ENCODE measurements at regions not wholly inside any gene's neighbourhood (a gene's known extent, or its start where the extent isn't known, plus 50 kb on each side); places are given as distances from the start of the nearest gene placed in this dataset.
A peak's percentile ranks its signal among the peaks of the same experiment; 100 is the strongest.

DNA sequence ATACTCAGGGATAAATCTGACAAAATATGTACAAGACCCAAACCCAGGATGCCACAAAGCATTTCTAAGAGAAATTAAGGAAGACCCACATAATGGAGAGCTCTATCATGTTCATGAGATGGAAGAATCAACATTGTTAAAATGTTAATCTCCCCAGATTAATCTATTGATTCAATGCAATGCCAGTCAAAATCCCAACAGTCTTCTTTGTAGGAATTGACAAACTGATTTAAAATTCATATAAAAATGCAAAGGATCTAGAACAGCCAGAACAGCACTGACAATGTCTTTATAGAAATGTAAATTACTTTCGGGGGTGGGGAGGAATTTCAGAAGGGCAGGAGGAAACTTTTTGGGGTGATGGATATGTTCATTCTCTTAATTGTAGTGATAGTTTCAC is 281.6 kb upstream of the SEMA6A start:
- ChIA-PET CTCF (no interaction called here), POLR2A (no interaction called here)
- TF ChIP-seq L3MBTL2 (conservative IDR thresholded peaks at IDR 0.05): no peak
- DNase-seq (ENCODE audit: extremely low spot score): no peak

DNA sequence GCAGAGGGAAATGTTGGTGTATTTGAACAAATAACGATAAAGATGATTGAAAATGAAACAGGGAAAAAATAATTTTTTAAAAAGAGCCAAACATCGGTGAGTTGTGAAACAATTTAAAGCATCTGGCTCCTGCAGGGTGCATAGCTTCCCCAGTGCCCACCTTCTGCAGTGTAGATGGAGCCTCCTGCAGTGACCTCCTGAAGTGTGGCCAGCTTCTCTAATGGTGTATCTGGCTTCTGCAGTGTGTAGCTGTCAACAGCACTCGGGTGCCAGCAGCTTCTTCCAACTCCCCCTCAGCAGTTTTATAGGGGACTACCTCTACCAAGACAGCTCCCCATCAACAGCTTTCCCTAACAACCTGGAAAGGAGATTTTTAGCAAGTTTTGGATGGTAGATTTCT is 279.4 kb upstream of the SEMA6A start:
- TF ChIP-seq CTBP1 (IDR thresholded peaks at IDR 0.05; ENCODE audit: borderline replicate concordance) (no peak), TARDBP (IDR thresholded peaks at IDR 0.05) (no peak), NFRKB (IDR thresholded peaks at IDR 0.05) (no peak), LEF1 (IDR thresholded peaks at IDR 0.05; ENCODE audit: borderline replicate concordance) (no peak), HDGF (IDR thresholded peaks at IDR 0.05; ENCODE audit: borderline replicate concordance) (no peak), ELF4 (IDR thresholded peaks at IDR 0.05) (no peak), ZNF384 (IDR thresholded peaks at IDR 0.05) (no peak)
- POLR2A ChIA-PET: no interaction called here
- CTCF ChIA-PET: interaction anchor here (0.6 to 0.8 kb wide), 4 partner anchors 99 to 391 kb away, joined by 3 to 6 read pairs (median 4); no protein-coding TSS in a partner anchor
- DNase-seq (ENCODE audit: extremely low spot score): no peak

DNA sequence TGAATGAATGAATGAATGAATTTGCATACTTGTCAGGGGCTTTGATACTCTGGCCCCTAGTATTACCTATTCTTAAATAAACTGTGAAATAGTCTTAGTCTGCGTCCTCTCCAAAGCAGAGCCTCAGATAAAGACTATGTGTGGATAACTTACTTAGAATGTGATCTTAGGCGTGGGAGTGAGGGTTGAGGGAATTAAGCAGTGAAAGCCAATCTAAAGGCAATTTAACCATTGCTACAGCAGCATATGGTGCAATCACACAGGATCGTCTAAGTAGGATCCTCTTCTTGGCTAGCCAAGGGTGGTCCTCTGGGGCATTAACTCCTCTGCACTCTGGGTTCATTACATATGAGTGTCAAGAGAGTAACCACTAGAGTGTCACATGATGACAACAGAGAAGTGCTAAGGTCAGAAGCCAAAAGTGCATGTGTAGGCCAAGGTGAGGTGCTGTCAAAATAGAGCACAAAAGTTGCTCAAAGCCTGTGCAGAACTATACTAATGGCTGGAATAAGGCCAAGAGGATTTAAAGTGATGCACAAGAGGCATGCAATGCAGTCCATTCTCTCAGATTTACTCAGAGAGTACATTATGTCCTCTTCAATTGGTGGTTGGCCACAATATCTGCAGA is 274.4 kb upstream of the SEMA6A start:
- TF ChIP-seq ELF4 (IDR thresholded peaks at IDR 0.05) (no peak), SP1 (IDR thresholded peaks at IDR 0.05) (no peak), CTBP1 (IDR thresholded peaks at IDR 0.05; ENCODE audit: borderline replicate concordance) (no peak), TARDBP (IDR thresholded peaks at IDR 0.05) (no peak), LEF1 (IDR thresholded peaks at IDR 0.05; ENCODE audit: borderline replicate concordance) (no peak), L3MBTL2 (conservative IDR thresholded peaks at IDR 0.05) (no peak), NFRKB (IDR thresholded peaks at IDR 0.05) (no peak), SUZ12 (IDR thresholded peaks at IDR 0.05) (no peak), HDGF (IDR thresholded peaks at IDR 0.05; ENCODE audit: borderline replicate concordance) (no peak), FOXK2 (IDR thresholded peaks at IDR 0.05) (no peak), FOXM1 (IDR thresholded peaks at IDR 0.05; ENCODE audit: borderline replicate concordance) (no peak), ARNT (IDR thresholded peaks at IDR 0.05) (no peak), PKNOX1 (IDR thresholded peaks at IDR 0.05) (no peak), BHLHE40 (IDR thresholded peaks at IDR 0.05; ENCODE audit: borderline replicate concordance) (no peak), ZNF384 (IDR thresholded peaks at IDR 0.05) (no peak), FOXA1 (IDR thresholded peaks at IDR 0.05) (no peak)
- no peak for DNase-seq (ENCODE audit: extremely low spot score)
- ChIA-PET CTCF (no interaction called here), POLR2A (no interaction called here)

GRCh38 chr5:116847960-116848359 is 273.3 kb upstream of the SEMA6A start:
- CTCF ChIA-PET: no interaction called here
- TF ChIP-seq FOXM1 (IDR thresholded peaks at IDR 0.05; ENCODE audit: borderline replicate concordance) (no peak), SUZ12 (IDR thresholded peaks at IDR 0.05) (no peak), NFRKB (IDR thresholded peaks at IDR 0.05) (no peak), LEF1 (IDR thresholded peaks at IDR 0.05; ENCODE audit: borderline replicate concordance) (no peak), BHLHE40 (IDR thresholded peaks at IDR 0.05; ENCODE audit: borderline replicate concordance) (no peak), CTBP1 (IDR thresholded peaks at IDR 0.05; ENCODE audit: borderline replicate concordance) (no peak), L3MBTL2 (conservative IDR thresholded peaks at IDR 0.05) (no peak), FOXA1 (IDR thresholded peaks at IDR 0.05) (no peak), ARNT (IDR thresholded peaks at IDR 0.05) (no peak), FOXK2 (IDR thresholded peaks at IDR 0.05) (no peak), SP1 (IDR thresholded peaks at IDR 0.05) (no peak), ELF4 (IDR thresholded peaks at IDR 0.05) (no peak)
- POLR2A ChIA-PET: no interaction called here
- no peak for DNase-seq (ENCODE audit: extremely low spot score)

DNA sequence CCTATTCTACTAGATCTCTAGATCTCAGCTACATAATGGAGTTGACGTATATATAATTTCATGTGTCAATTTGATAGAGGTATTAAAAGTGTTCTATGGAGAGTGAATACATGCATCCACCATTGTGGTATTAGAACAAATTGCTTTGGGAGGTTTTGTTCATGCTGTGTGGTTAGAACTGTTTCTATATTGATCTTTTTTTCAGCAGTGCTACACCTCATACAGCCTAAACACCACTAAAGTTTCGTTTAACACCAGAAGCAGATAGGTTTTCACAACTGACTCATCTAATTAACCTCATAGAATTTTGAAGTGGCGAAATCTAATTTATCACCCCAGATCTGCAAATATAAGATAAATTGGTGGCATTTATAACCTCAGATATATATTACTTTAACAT is 269.4 kb upstream of the SEMA6A start:
- CTCF ChIA-PET: no interaction called here
- TF ChIP-seq CTBP1 (IDR thresholded peaks at IDR 0.05; ENCODE audit: borderline replicate concordance) (no peak), SUZ12 (IDR thresholded peaks at IDR 0.05) (no peak), PKNOX1 (IDR thresholded peaks at IDR 0.05) (no peak), TARDBP (IDR thresholded peaks at IDR 0.05) (no peak), FOXM1 (IDR thresholded peaks at IDR 0.05; ENCODE audit: borderline replicate concordance) (no peak), LEF1 (IDR thresholded peaks at IDR 0.05; ENCODE audit: borderline replicate concordance) (no peak), ELF4 (IDR thresholded peaks at IDR 0.05) (no peak)
- POLR2A ChIA-PET: no interaction called here
- DNase-seq (ENCODE audit: extremely low spot score): no peak

GRCh38 chr5:116842514-116842961 is 267.9 kb upstream of the SEMA6A start:
- POLR2A ChIA-PET: interaction anchor here (1.0 to 1.1 kb wide), 3 partner anchors 52 to 267 kb away, joined by 3 to 5 read pairs (median 3); no protein-coding TSS in a partner anchor
- peak; percentile 25 for DNase-seq (ENCODE audit: extremely low spot score)
- CTCF ChIA-PET: interaction anchor here (0.6 kb wide), 2 partner anchors 19 to 267 kb away, joined by 3 to 4 read pairs; no protein-coding TSS in a partner anchor
- TF ChIP-seq ARNT (IDR thresholded peaks at IDR 0.05) (peak; percentile 31; the same call in 1 of the 2 replicates), L3MBTL2 (conservative IDR thresholded peaks at IDR 0.05) (0 out of 2 replicates have a peak, but pooled peaks have one; percentile 4), LEF1 (IDR thresholded peaks at IDR 0.05; ENCODE audit: borderline replicate concordance) (peak; percentile 62; the same call in 1 of the 2 replicates), BHLHE40 (IDR thresholded peaks at IDR 0.05; ENCODE audit: borderline replicate concordance) (no peak), ELF4 (IDR thresholded peaks at IDR 0.05) (no peak), FOXA1 (IDR thresholded peaks at IDR 0.05) (peak; percentile 83), PKNOX1 (IDR thresholded peaks at IDR 0.05) (peak; percentile 96), HDGF (IDR thresholded peaks at IDR 0.05; ENCODE audit: borderline replicate concordance) (no peak), ZNF384 (IDR thresholded peaks at IDR 0.05) (peak; percentile 97), FOXM1 (IDR thresholded peaks at IDR 0.05; ENCODE audit: borderline replicate concordance) (no peak), CTBP1 (IDR thresholded peaks at IDR 0.05; ENCODE audit: borderline replicate concordance) (peak; percentile 92), FOXK2 (IDR thresholded peaks at IDR 0.05) (no peak), SP1 (IDR thresholded peaks at IDR 0.05) (no peak)

Data from HEK293T (cell line).